ENCODE measurements at regions not wholly inside any gene's neighbourhood (a gene's known extent, or its start where the extent isn't known, plus 50 kb on each side); places are given as distances from the start of the nearest gene placed in this dataset.

GRCh38 chr1:81729239-81729638, 71.5 kb upstream of the ADGRL2 start:
- TF ChIP-seq, protein P1, sequence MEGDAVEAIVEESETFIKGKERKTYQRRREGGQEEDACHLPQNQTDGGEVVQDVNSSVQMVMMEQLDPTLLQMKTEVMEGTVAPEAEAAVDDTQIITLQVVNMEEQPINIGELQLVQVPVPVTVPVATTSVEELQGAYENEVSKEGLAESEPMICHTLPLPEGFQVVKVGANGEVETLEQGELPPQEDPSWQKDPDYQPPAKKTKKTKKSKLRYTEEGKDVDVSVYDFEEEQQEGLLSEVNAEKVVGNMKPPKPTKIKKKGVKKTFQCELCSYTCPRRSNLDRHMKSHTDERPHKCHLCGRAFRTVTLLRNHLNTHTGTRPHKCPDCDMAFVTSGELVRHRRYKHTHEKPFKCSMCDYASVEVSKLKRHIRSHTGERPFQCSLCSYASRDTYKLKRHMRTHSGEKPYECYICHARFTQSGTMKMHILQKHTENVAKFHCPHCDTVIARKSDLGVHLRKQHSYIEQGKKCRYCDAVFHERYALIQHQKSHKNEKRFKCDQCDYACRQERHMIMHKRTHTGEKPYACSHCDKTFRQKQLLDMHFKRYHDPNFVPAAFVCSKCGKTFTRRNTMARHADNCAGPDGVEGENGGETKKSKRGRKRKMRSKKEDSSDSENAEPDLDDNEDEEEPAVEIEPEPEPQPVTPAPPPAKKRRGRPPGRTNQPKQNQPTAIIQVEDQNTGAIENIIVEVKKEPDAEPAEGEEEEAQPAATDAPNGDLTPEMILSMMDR (IDR thresholded peaks at IDR 0.05): no peak
- TF ChIP-seq POLR2A (IDR thresholded peaks at IDR 0.05): no peak

Data from adrenal gland (tissue), 5 donors.